H1 (cell line): ENCODE measurements at regions not wholly inside any gene's neighbourhood (a gene's known extent, or its start where the extent isn't known, plus 50 kb on each side); places are given as distances from the start of the nearest gene placed in this dataset.

Experiments
- CTCF ChIA-PET: fragments of 300-600 bp; sonication (Branson Sonifier 250); formaldehyde crosslinking; loops from one replicate; lab custom pipeline; 2021; ENCODE audit not compliant: partially characterized antibody; lab: Charles Lee
- POLR2A ChIA-PET: fragments of 300-600 bp; sonication (Branson Sonifier 250); formaldehyde crosslinking; loops from one replicate; lab custom pipeline; 2021; ENCODE audit warnings: inconsistent platforms; ENCODE audit not compliant: partially characterized antibody; lab: Charles Lee
- DNase-seq, 2 experiments: peaks; one replicate each; pipeline versions ENCODE4 v3.0.0 to v3.0.0-alpha.2; 2010 to 2022; ENCODE audit warnings: low spot score in 2 of 2, low read depth in 1 of 2, mixed read lengths in 1 of 2
- FAIRE-seq: peaks from 2 replicates; lab custom pipeline; 2011; peaks lifted over from hg19 to GRCh38; lab: Jason Lieb, UNC
- H2AFZ ChIP-seq: 2 replicates; pipeline ENCODE4 v1.8.1; 2012; ENCODE audit warnings: low read length, inconsistent platforms
- H2AK5ac ChIP-seq: 2 replicates; pipeline ENCODE4 v1.6.1; 2013; ENCODE audit warnings: low read depth, low read length
- H2BK120ac ChIP-seq: replicated peaks from 2 replicates; pipeline ENCODE3; 2013; ENCODE audit warnings: low read depth, low read length, inconsistent platforms
- H2BK12ac ChIP-seq: 2 replicates; pipeline ENCODE4 v1.6.1; 2013; ENCODE audit warnings: low read depth, low read length
- H2BK15ac ChIP-seq: 2 replicates; pipeline ENCODE4 v1.6.1; 2013; ENCODE audit warnings: low read length
- H2BK20ac ChIP-seq: 2 replicates; pipeline ENCODE4 v1.6.1; 2013; ENCODE audit warnings: low read length
- H2BK5ac ChIP-seq: 2 replicates; pipeline ENCODE4 v1.6.1; 2013; ENCODE audit warnings: low read depth, low read length
- H3K14ac ChIP-seq: 2 replicates; pipeline ENCODE4 v1.6.1; 2013; ENCODE audit warnings: inconsistent platforms; ENCODE audit not compliant: insufficient read length
- H3K18ac ChIP-seq: 2 replicates; pipeline ENCODE4 v1.6.1; 2013; ENCODE audit warnings: low read length; ENCODE audit errors: extremely low read depth
- H3K23ac ChIP-seq: 2 replicates; pipeline ENCODE4 v1.6.1; 2013; ENCODE audit warnings: inconsistent platforms; ENCODE audit not compliant: insufficient read length
- H3K23me2 ChIP-seq: 2 replicates; pipeline ENCODE4 v1.6.1; 2013; ENCODE audit warnings: low read depth, low read length
- H3K27ac ChIP-seq: 2 replicates; pipeline ENCODE4 v1.6.1; 2011; ENCODE audit warnings: low read depth, low read length, inconsistent platforms
- H3K27me3 ChIP-seq, 4 experiments: replicated peaks in 1 of 4; 1 replicate in 1 of 4; 2 replicates in 3 of 4; pipeline versions ENCODE4 v1.6.1 to v1.8.1; 2011 to 2013; ENCODE audit warnings: low read length in 3 of 4, mild to moderate bottlenecking in 3 of 4, inconsistent platforms in 2 of 4, mixed read lengths in 2 of 4, moderate library complexity in 1 of 4; ENCODE audit not compliant: control insufficient read depth in 3 of 4, insufficient read depth in 3 of 4; ENCODE audit errors: extremely low read depth in 1 of 4
- H3K36me3 ChIP-seq, 4 experiments: 2 replicates each; pipeline versions ENCODE4 v1.6.1 to v1.8.1; 2011 to 2013; ENCODE audit warnings: mild to moderate bottlenecking in 4 of 4, low read length in 3 of 4, moderate library complexity in 2 of 4, control low read depth in 1 of 4, inconsistent platforms in 1 of 4; ENCODE audit not compliant: insufficient read depth in 4 of 4, control insufficient read depth in 2 of 4
- H3K4ac ChIP-seq: replicated peaks from 2 replicates; pipeline ENCODE3; 2013; ENCODE audit warnings: low read length, low read depth, mixed read lengths, inconsistent platforms; ENCODE audit not compliant: insufficient read length
- H3K4me1 ChIP-seq, 4 experiments: replicated peaks in 1 of 4; 1 replicate in 1 of 4; 2 replicates in 3 of 4; pipeline versions ENCODE4 v1.6.1 to v1.8.1; 2011 to 2013; ENCODE audit warnings: low read length in 3 of 4, inconsistent platforms in 2 of 4, mixed read lengths in 1 of 4; ENCODE audit not compliant: insufficient read depth in 4 of 4, control insufficient read depth in 3 of 4
- H3K4me2 ChIP-seq, 2 experiments: 2 replicates each; pipeline versions ENCODE4 v1.6.1 to v1.8.1; 2011 to 2013; ENCODE audit warnings: low read depth in 2 of 2, low read length in 2 of 2, control low read depth in 1 of 2, inconsistent platforms in 1 of 2, mild to moderate bottlenecking in 1 of 2; ENCODE audit not compliant: insufficient read depth in 1 of 2
- H3K4me3 ChIP-seq, 4 experiments: fragments of 200-600, 300-600 bp in 1 of 4; sonication (generic), shearing (Covaris generic), sonication (Bioruptor Twin) in 1 of 4; 2 replicates each; pipeline versions ENCODE4 v1.5.1 to v1.8.1; 2011 to 2016; ENCODE audit warnings: low read length in 4 of 4, low read depth in 3 of 4, control low read depth in 2 of 4, inconsistent platforms in 2 of 4, mild to moderate bottlenecking in 2 of 4, mixed read lengths in 1 of 4, moderate library complexity in 1 of 4; ENCODE audit not compliant: insufficient read depth in 2 of 4; ENCODE audit errors: extremely low read depth in 1 of 4
- H3K56ac ChIP-seq: replicated peaks from 2 replicates; pipeline ENCODE3; 2013; ENCODE audit warnings: low read depth, mild to moderate bottlenecking, mixed read lengths, low read length, inconsistent platforms; ENCODE audit not compliant: insufficient read length
- H3K79me1 ChIP-seq: 2 replicates; pipeline ENCODE4 v1.6.1; 2013; ENCODE audit warnings: low read depth, low read length, control low read depth
- H3K79me2 ChIP-seq, 2 experiments: 2 replicates each; pipeline versions ENCODE4 v1.6.1 to v1.8.1; 2012 to 2013; ENCODE audit warnings: low read length in 2 of 2, mild to moderate bottlenecking in 2 of 2, inconsistent platforms in 1 of 2; ENCODE audit not compliant: insufficient read depth in 2 of 2, control insufficient read depth in 1 of 2
- H3K9ac ChIP-seq, 4 experiments: replicated peaks in 1 of 4; 1 replicate in 1 of 4; 2 replicates in 3 of 4; pipeline versions ENCODE4 v1.6.1 to v1.8.1; 2011 to 2013; ENCODE audit warnings: low read depth in 3 of 4, low read length in 3 of 4, control low read depth in 2 of 4, mild to moderate bottlenecking in 2 of 4, moderate library complexity in 2 of 4, inconsistent platforms in 1 of 4; ENCODE audit errors: extremely low read depth in 1 of 4
- H3K9me3 ChIP-seq, 2 experiments: 2 replicates each; pipeline versions ENCODE4 v1.6.1 to v1.8.1; 2012 to 2013; ENCODE audit warnings: mild to moderate bottlenecking in 2 of 2, moderate library complexity in 2 of 2, control low read depth in 1 of 2, inconsistent platforms in 1 of 2, low read depth in 1 of 2, low read length in 1 of 2, mixed read lengths in 1 of 2; ENCODE audit not compliant: insufficient read depth in 2 of 2
- H4K20me1 ChIP-seq, 2 experiments: replicated peaks in 1 of 2; 2 replicates each; pipeline versions ENCODE3 to v1.8.1; 2011 to 2013; ENCODE audit warnings: inconsistent platforms in 2 of 2, low read length in 2 of 2, mild to moderate bottlenecking in 1 of 2; ENCODE audit not compliant: insufficient read depth in 2 of 2, control insufficient read depth in 1 of 2
- H4K5ac ChIP-seq: 2 replicates; pipeline ENCODE4 v1.6.1; 2013; ENCODE audit warnings: low read length, low read depth, mixed read lengths, inconsistent platforms; ENCODE audit not compliant: insufficient read length
- H4K8ac ChIP-seq: 2 replicates; pipeline ENCODE4 v1.8.0; 2013; ENCODE audit warnings: mild to moderate bottlenecking, moderate library complexity, low read length, inconsistent platforms; ENCODE audit not compliant: insufficient read depth; ENCODE audit errors: extremely low read depth
- H4K91ac ChIP-seq: replicated peaks from 2 replicates; pipeline ENCODE3; 2013; ENCODE audit warnings: low read length, mixed read lengths, inconsistent platforms; ENCODE audit not compliant: insufficient read length
- BACH1 ChIP-seq: IDR thresholded peaks from 2 replicates; pipeline ENCODE4 v1.6.1; 2012; ENCODE audit warnings: low read length, improper control_type of control experiment
- CBX5 ChIP-seq: fragments of 300-800, 300-1000 bp; sonication (generic); IDR thresholded peaks from 2 replicates; pipeline ENCODE4 v1.7.1; 2016; ENCODE audit warnings: antibody characterized with exemption, low read length, low read depth
- CEBPB ChIP-seq: IDR thresholded peaks from 2 replicates; pipeline ENCODE4 v1.6.1; 2012; ENCODE audit warnings: low read depth, low read length
- CHD1 ChIP-seq: IDR thresholded peaks from 2 replicates; pipeline ENCODE4 v1.6.1; 2012; ENCODE audit warnings: low read depth, low read length, improper control_type of control experiment
- EGR1 ChIP-seq: IDR thresholded peaks from 2 replicates; pipeline ENCODE4 v1.6.1; 2011; ENCODE audit warnings: low read depth, low read length, borderline replicate concordance
- FOSL1 ChIP-seq: IDR thresholded peaks from 2 replicates; pipeline ENCODE4 v1.6.1; 2011; ENCODE audit warnings: mild to moderate bottlenecking, low read depth, low read length, moderate library complexity; ENCODE audit not compliant: insufficient read depth
- NANOG ChIP-seq: IDR thresholded peaks from 2 replicates; pipeline ENCODE4 v1.6.1; 2011; ENCODE audit warnings: low read length, low read depth, mild to moderate bottlenecking, inconsistent platforms; ENCODE audit not compliant: insufficient read depth, poor library complexity, severe bottlenecking
- SAP30 ChIP-seq: fragments of 300-600 bp; sonication (generic); IDR thresholded peaks from 2 replicates; pipeline ENCODE4 v1.7.1; 2012; ENCODE audit warnings: low read length, moderate library complexity, mild to moderate bottlenecking, inconsistent platforms; ENCODE audit not compliant: insufficient read depth, insufficient replicate concordance
- SIRT6 ChIP-seq: IDR thresholded peaks from one replicate; pipeline ENCODE4 v1.7.1; 2012; ENCODE audit warnings: low read length, inconsistent platforms
- WGBS, 2 experiments: shearing (Covaris generic) in 1 of 2; methylation state at CpG; one replicate each; pipeline versions ENCODE4 v1.1.6 to v1.1.7; 2013 to 2015; ENCODE audit warnings: low lambda C conversion rate in 2 of 2, mixed read lengths in 2 of 2, inconsistent platforms in 1 of 2, low coverage in 1 of 2, missing lambda C conversion rate in 1 of 2; ENCODE audit not compliant: insufficient replicate concordance in 2 of 2, insufficient coverage in 1 of 2, insufficient read length in 1 of 2; ENCODE audit errors: extremely low coverage in 1 of 2, missing lambda C conversion rate in 1 of 2; 5-methylcytosine and 5-hydroxymethylcytosine counted together

- no peak for FAIRE-seq
- H2AFZ ChIP-seq = 0 out of 2 replicates have a peak overlapping the region, but pooled peaks have one; percentile 14
These were observed 242.7 kb upstream of the NWD2 start for GRCh38 chr4:37001688-37002436.

More at GRCh38 chr4:37001688-37002436, 242.7 kb upstream of the NWD2 start:
- Histone ChIP-seq H4K8ac (no peak overlapping the region), H3K79me1 (no peaks in the 10 kb centered on the region), H3K4me3 (no peak overlapping the region), H3K18ac (no peak overlapping the region), H2BK5ac (no peak overlapping the region), H3K27ac (no peak overlapping the region), H3K27me3 (no peaks in the 10 kb centered on the region), H3K9ac (no peak overlapping the region), H3K4ac (no peak overlapping the region), H2AK5ac (no peak overlapping the region), H2BK12ac (no peak overlapping the region), H2BK15ac (no peak overlapping the region), H3K23me2 (no peaks in the 10 kb centered on the region), H2BK120ac (no peak overlapping the region), H3K9me3 (no peaks in the 10 kb centered on the region; a peak in 1 of 4 replicates), H4K91ac (no peak overlapping the region), H4K20me1 (no peaks in the 10 kb centered on the region), H3K79me2 (no peaks in the 10 kb centered on the region), H3K4me2 (no peak overlapping the region), H3K23ac (no peak overlapping the region), H4K5ac (no peak overlapping the region), H3K36me3 (no peaks in the 10 kb centered on the region), H3K56ac (no peak overlapping the region), H2BK20ac (no peak overlapping the region), H3K4me1 (no peaks in the 10 kb centered on the region; a peak in 1 of 7 replicates), H3K14ac (no peak overlapping the region)
- DNase-seq = no peak
- ChIA-PET CTCF (no interaction called here), POLR2A (no interaction called here)
- 96% methylated on average over 24 of the region's 30 CpGs; no CpG with 5 or more reads in 1 of the 2 experiments for WGBS, 2 experiments
- TF ChIP-seq SIRT6 (no peak), EGR1 (no peak), BACH1 (no peak), NANOG (no peak), FOSL1 (no peak), SAP30 (no peak), CBX5 (no peak), CHD1 (no peak), CEBPB (no peak)
